Esophagus squamous epithelium (tissue), 4 donors: ENCODE measurements at regions not wholly inside any gene's neighbourhood (a gene's known extent, or its start where the extent isn't known, plus 50 kb on each side); places are given as distances from the start of the nearest gene placed in this dataset.

Experiments used
- CTCF ChIP-seq, 6 experiments: fragments of 450-650 bp in 4 of 6; fragments of 200-600 bp in 2 of 6; sonication (generic) in 2 of 6; IDR thresholded peaks; one replicate each; pipeline ENCODE4 v1.5.1; 2016 to 2019; ENCODE audit warnings: antibody characterized with exemption in 6 of 6, mild to moderate bottlenecking in 4 of 6, moderate library complexity in 4 of 6
- POLR2A ChIP-seq, 4 donors: fragments of 450-650 bp; IDR thresholded peaks; one replicate each; pipeline ENCODE4 v1.6.1; 2017; ENCODE audit warnings: antibody characterized with exemption in 4 of 4, mild to moderate bottlenecking in 4 of 4, moderate library complexity in 3 of 4

GRCh38 chr12:84270470-84271140 is 642.0 kb downstream of the SLC6A15 start:
- TF ChIP-seq CTCF (IDR thresholded peaks at IDR 0.05): no peak
- TF ChIP-seq POLR2A (IDR thresholded peaks at IDR 0.05): no peak
